ENCODE measurements at regions not wholly inside any gene's neighbourhood (a gene's known extent, or its start where the extent isn't known, plus 50 kb on each side); places are given as distances from the start of the nearest gene placed in this dataset.

GRCh38 chr18:11308499-11308898 lies 159.1 kb upstream of the PIEZO2 start:
- Histone ChIP-seq H3K4me3 (no peak overlapping the region), H3K27ac (no peak overlapping the region), H3K9me3 (no peaks in the 10 kb centered on the region), H3K27me3 (no peaks in the 10 kb centered on the region), H3K36me3 (no peaks in the 10 kb centered on the region), H3K4me1 (no peaks in the 10 kb centered on the region)
- DNase-seq: no peak
- TF ChIP-seq POLR2A (IDR thresholded peaks at IDR 0.05): no peak
- TF ChIP-seq CTCF (IDR thresholded peaks at IDR 0.05): no peak

- Histone ChIP-seq H3K27ac (no peak overlapping the region), H3K4me3 (no peak overlapping the region), H3K9me3 (no peaks in the 10 kb centered on the region), H3K27me3 (no peaks in the 10 kb centered on the region), H3K4me1 (no peaks in the 10 kb centered on the region), H3K36me3 (no peaks in the 10 kb centered on the region)
- no peak for DNase-seq
- no peak for TF ChIP-seq POLR2A (IDR thresholded peaks at IDR 0.05)
- TF ChIP-seq CTCF (IDR thresholded peaks at IDR 0.05): no peak
Measured at GRCh38 chr18:11307716-11308115, 158.3 kb upstream of the PIEZO2 start.

GRCh38 chr18:11305507-11305906 lies 156.1 kb upstream of the PIEZO2 start:
- Histone ChIP-seq H3K27me3 (no peaks in the 10 kb centered on the region), H3K9me3 (no peaks in the 10 kb centered on the region), H3K4me3 (no peak overlapping the region), H3K4me1 (no peaks in the 10 kb centered on the region), H3K36me3 (no peaks in the 10 kb centered on the region), H3K27ac (no peak overlapping the region)
- TF ChIP-seq POLR2A (IDR thresholded peaks at IDR 0.05) (no peak), CTCF (IDR thresholded peaks at IDR 0.05) (no peak)
- DNase-seq: no peak

- TF ChIP-seq CTCF (IDR thresholded peaks at IDR 0.05) (no peak), POLR2A (IDR thresholded peaks at IDR 0.05) (no peak)
- no peaks in the 10 kb centered on the region for H3K36me3 ChIP-seq
- H3K4me1 ChIP-seq: no peaks in the 10 kb centered on the region
- no peak overlapping the region for H3K4me3 ChIP-seq
- DNase-seq: no peak
- no peaks in the 10 kb centered on the region for H3K27me3 ChIP-seq
- H3K9me3 ChIP-seq: no peaks in the 10 kb centered on the region
- H3K27ac ChIP-seq: no peak overlapping the region
Measured at GRCh38 chr18:11304928-11305327, 155.6 kb upstream of the PIEZO2 start.

GRCh38 chr18:11296946-11297345 lies 147.6 kb upstream of the PIEZO2 start:
- TF ChIP-seq CTCF (IDR thresholded peaks at IDR 0.05) (no peak), POLR2A (IDR thresholded peaks at IDR 0.05) (no peak)
- H3K9me3 ChIP-seq: no peaks in the 10 kb centered on the region

GRCh38 chr18:11293794-11294193 lies 144.4 kb upstream of the PIEZO2 start:
- no peak for TF ChIP-seq POLR2A (IDR thresholded peaks at IDR 0.05)
- TF ChIP-seq CTCF (IDR thresholded peaks at IDR 0.05): no peak
- DNase-seq: no peak
- no peaks in the 10 kb centered on the region for H3K27me3 ChIP-seq
- H3K27ac ChIP-seq: no peak overlapping the region
- H3K9me3 ChIP-seq: no peaks in the 10 kb centered on the region
- no peak overlapping the region for H3K4me3 ChIP-seq
- no peaks in the 10 kb centered on the region for H3K36me3 ChIP-seq
- H3K4me1 ChIP-seq: no peaks in the 10 kb centered on the region

More at GRCh38 chr18:11296946-11297345, 147.6 kb upstream of the PIEZO2 start:
- DNase-seq: no peak
- Histone ChIP-seq H3K36me3 (no peaks in the 10 kb centered on the region), H3K27me3 (no peaks in the 10 kb centered on the region), H3K27ac (no peak overlapping the region), H3K4me3 (no peak overlapping the region), H3K4me1 (no peaks in the 10 kb centered on the region)

Measured in Peyer's patch (tissue), 4 donors.